Right renal cortex interstitium (tissue), 3 donors: ENCODE measurements at regions not wholly inside any gene's neighbourhood (a gene's known extent, or its start where the extent isn't known, plus 50 kb on each side); places are given as distances from the start of the nearest gene placed in this dataset.

Source experiments
- DNase-seq, 3 donors: peaks; one replicate each; pipeline ENCODE4 v3.0.0-alpha.2; 2013; ENCODE audit warnings: low read depth in 3 of 3, low spot score in 2 of 3

GRCh38 chr11:79973721-79974617 lies 533.1 kb upstream of the TENM4 start:
- DNase-seq: no peak

- DNase-seq: no peak
Observed at GRCh38 chr11:79971255-79971654, 530.4 kb upstream of the TENM4 start.

GRCh38 chr11:79966592-79966991 lies 525.8 kb upstream of the TENM4 start:
- DNase-seq: no peak

GRCh38 chr11:79963856-79964645 lies 523.2 kb upstream of the TENM4 start:
- DNase-seq: no peak

- DNase-seq: no peak
Observed at GRCh38 chr11:79960461-79960860, 519.6 kb upstream of the TENM4 start.

- no peak for DNase-seq
Observed at GRCh38 chr11:79959318-79959717, 518.5 kb upstream of the TENM4 start.

GRCh38 chr11:79957702-79958101 lies 516.9 kb upstream of the TENM4 start:
- DNase-seq: no peak

GRCh38 chr11:79956061-79956460 lies 515.2 kb upstream of the TENM4 start:
- DNase-seq: no peak

- no peak for DNase-seq
Observed at GRCh38 chr11:79953629-79954028, 512.8 kb upstream of the TENM4 start.

- DNase-seq: no peak
Observed at GRCh38 chr11:79950741-79951140, 509.9 kb upstream of the TENM4 start.

GRCh38 chr11:79950172-79950571 lies 509.3 kb upstream of the TENM4 start:
- DNase-seq: no peak

- no peak for DNase-seq
Observed at GRCh38 chr11:79949574-79949973, 508.7 kb upstream of the TENM4 start.

GRCh38 chr11:79942646-79943045 lies 501.8 kb upstream of the TENM4 start:
- no peak for DNase-seq

GRCh38 chr11:79942090-79942489 lies 501.3 kb upstream of the TENM4 start:
- no peak for DNase-seq

GRCh38 chr11:79940974-79941735 lies 500.3 kb upstream of the TENM4 start:
- no peak for DNase-seq

GRCh38 chr11:79940165-79940564 lies 499.3 kb upstream of the TENM4 start:
- peak in 1 of 3 donors; percentile 13 for DNase-seq

GRCh38 chr11:79939111-79939510 lies 498.3 kb upstream of the TENM4 start:
- DNase-seq: no peak

GRCh38 chr11:79937676-79938334 lies 497.0 kb upstream of the TENM4 start:
- DNase-seq: no peak

- DNase-seq: no peak
Observed at GRCh38 chr11:79932612-79933011, 491.8 kb upstream of the TENM4 start.

GRCh38 chr11:79931692-79932091 lies 490.9 kb upstream of the TENM4 start:
- DNase-seq: no peak

GRCh38 chr11:79926707-79927106 lies 485.9 kb upstream of the TENM4 start:
- no peak for DNase-seq
